Lung (tissue), 11 donors: ENCODE measurements at regions not wholly inside any gene's neighbourhood (a gene's known extent, or its start where the extent isn't known, plus 50 kb on each side); places are given as distances from the start of the nearest gene placed in this dataset.

Experiments
- ATAC-seq: fragments of 200-7000 bp; cut with Tn5 transposase; one replicate; pipeline ENCODE4 v1.9.1; 2020; ENCODE audit warnings: moderate number of reproducible peaks; ENCODE audit not compliant: insufficient read depth, low FRiP score
- DNase-seq, 3 donors: peaks; one replicate each; pipeline ENCODE4 v3.0.0-alpha.2; 2013 to 2017
- H3K27ac ChIP-seq, 2 donors: one replicate each; pipeline ENCODE4 v1.5.1; 2013; ENCODE audit warnings: mild to moderate bottlenecking in 2 of 2, moderate library complexity in 2 of 2, control low read depth in 1 of 2, inconsistent platforms in 1 of 2, low read depth in 1 of 2, low read length in 1 of 2
- H3K27me3 ChIP-seq, 3 donors: one replicate each; pipeline ENCODE4 v1.5.1; 2013; ENCODE audit warnings: low read length in 2 of 3; ENCODE audit not compliant: control insufficient read depth in 3 of 3, insufficient read depth in 3 of 3
- H3K36me3 ChIP-seq, 4 donors: one replicate each; pipeline ENCODE4 v1.5.1; 2013; ENCODE audit warnings: low read length in 4 of 4, mild to moderate bottlenecking in 1 of 4, moderate library complexity in 1 of 4; ENCODE audit not compliant: control insufficient read depth in 4 of 4, insufficient read depth in 4 of 4
- H3K4me1 ChIP-seq, 5 donors: one replicate each; pipeline ENCODE4 v1.5.1; 2013; ENCODE audit warnings: low read length in 5 of 5, mild to moderate bottlenecking in 2 of 5, moderate library complexity in 1 of 5; ENCODE audit not compliant: control insufficient read depth in 5 of 5, insufficient read depth in 5 of 5
- H3K4me3 ChIP-seq: one replicate; pipeline ENCODE4 v1.5.1; 2013; ENCODE audit warnings: mild to moderate bottlenecking, control low read depth, moderate library complexity
- H3K9ac ChIP-seq, 2 donors: one replicate each; pipeline ENCODE4 v1.5.1; 2013; ENCODE audit warnings: low read length in 2 of 2, control low read depth in 1 of 2; ENCODE audit not compliant: insufficient read depth in 1 of 2
- H3K9me3 ChIP-seq, 4 donors: one replicate each; pipeline ENCODE4 v1.5.1; 2013; ENCODE audit warnings: low read length in 3 of 4, mild to moderate bottlenecking in 1 of 4, moderate library complexity in 1 of 4; ENCODE audit not compliant: control insufficient read depth in 4 of 4, insufficient read depth in 3 of 4
- CTCF ChIP-seq: IDR thresholded peaks from 2 replicates; pipeline ENCODE4 v1.5.1; 2012; ENCODE audit warnings: mild to moderate bottlenecking; ENCODE audit errors: control extremely low read depth, extremely low read depth
- WGBS, 2 donors: extraction: QIAGEN DNeasy Blood & Tissue Kit; methylation state at CpG; one replicate each; pipeline ENCODE4 v1.1.7; 2013; 5-methylcytosine and 5-hydroxymethylcytosine counted together
- donor health status: control.
- donor health status: control.
- donor health status: Bipolar disorder and iron deficiency.
- donor health status: healthy.
- donor health status: DM: yes; HTN: yes; CAD: no.

GRCh38 chr5:88436290-88436689, 167.6 kb upstream of the TMEM161B start:
- no peaks in the 10 kb centered on the region for H3K36me3 ChIP-seq
- H3K9me3 ChIP-seq: no peaks in the 10 kb centered on the region
- TF ChIP-seq CTCF: no peak
- H3K9ac ChIP-seq: no peak overlapping the region
- DNase-seq (no peak), ATAC-seq (no peak)
- no peak overlapping the region for H3K4me3 ChIP-seq
- H3K27ac ChIP-seq: no peak overlapping the region
- WGBS, 2 donors: 97% methylated on average over 2 of the region's 2 CpGs
- no peaks in the 10 kb centered on the region for H3K4me1 ChIP-seq
- H3K27me3 ChIP-seq: no peaks in the 10 kb centered on the region

DNA sequence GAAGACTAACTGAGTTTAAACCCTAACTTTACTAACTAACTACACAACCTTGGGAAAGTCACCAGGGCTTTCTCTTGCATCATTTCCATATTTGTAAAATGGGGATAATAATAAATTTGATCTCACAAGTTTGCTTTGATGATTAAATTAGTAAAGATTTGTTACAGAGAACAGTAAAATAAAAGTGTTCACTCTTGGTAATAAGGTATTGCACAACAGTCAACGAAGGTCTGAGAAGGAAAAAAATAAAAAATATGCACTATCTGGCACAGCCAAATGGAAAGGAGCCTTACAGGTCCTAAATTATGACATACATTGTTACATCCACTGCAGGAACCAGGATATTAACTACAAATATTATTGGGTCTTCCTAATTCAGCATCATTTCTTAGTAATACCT, 160.0 kb upstream of the TMEM161B start:
- TF ChIP-seq CTCF: no peak
- H3K4me3 ChIP-seq: no peak overlapping the region
- H3K4me1 ChIP-seq: no peaks in the 10 kb centered on the region
- no peak overlapping the region for H3K27ac ChIP-seq
- no peak for DNase-seq
- peaks cover 0 to 6% (median 0%) of the 10 kb centered on the region in 4 donors for H3K9me3 ChIP-seq
- H3K9ac ChIP-seq: no peak overlapping the region
- H3K27me3 ChIP-seq: no peaks in the 10 kb centered on the region
- H3K36me3 ChIP-seq: no peaks in the 10 kb centered on the region
- 53 to 64% methylated on average over 1 of the region's 1 CpG for WGBS, 2 donors
- ATAC-seq: no peak

DNA sequence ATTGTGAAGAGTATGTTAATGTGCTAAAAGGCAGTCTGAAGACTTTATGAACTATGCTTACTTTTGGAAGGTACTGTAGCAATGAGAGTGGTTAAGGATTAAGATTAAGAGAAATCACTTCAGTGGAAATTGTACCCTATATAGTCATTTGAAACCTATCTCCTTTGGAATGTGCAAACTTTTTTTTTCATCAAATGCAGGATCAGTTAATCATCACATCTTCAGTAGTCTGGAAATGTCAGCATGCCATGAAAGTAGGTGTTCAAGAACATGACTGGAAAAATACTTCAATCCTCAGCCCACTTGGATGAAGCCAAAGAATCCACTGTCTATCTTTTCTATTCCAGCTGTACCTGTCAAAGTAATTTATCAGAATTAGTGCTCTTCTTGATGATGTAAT, 157.8 kb upstream of the TMEM161B start:
- no peak for ATAC-seq

More for the DNA sequence above, 157.8 kb upstream of the TMEM161B start:
- Histone ChIP-seq H3K9ac (no peak overlapping the region), H3K36me3 (no peaks in the 10 kb centered on the region), H3K4me3 (no peak overlapping the region), H3K9me3 (peaks cover 0 to 6% (median 0%) of the 10 kb centered on the region in 4 donors), H3K4me1 (no peaks in the 10 kb centered on the region), H3K27me3 (no peaks in the 10 kb centered on the region), H3K27ac (no peak overlapping the region)
- TF ChIP-seq CTCF: no peak
- no peak for DNase-seq
